SW480 (cell line): ENCODE measurements at regions not wholly inside any gene's neighbourhood (a gene's known extent, or its start where the extent isn't known, plus 50 kb on each side); places are given as distances from the start of the nearest gene placed in this dataset.
"Not testable (repeated sequence)": the region's sequence is repeated elsewhere in the genome, so short reads cannot be mapped to it uniquely, and the experiment has no call there.

ENCODE experiments used
- DNase-seq: peaks from one replicate; pipeline ENCODE4 v3.0.0-alpha.2; 2016; ENCODE audit warnings: low spot score

- no peak for DNase-seq
Observed at GRCh38 chr17:20735796-20736195, 156.3 kb downstream of the CDRT15L2 start.

- DNase-seq = not testable (repeated sequence)
Observed at GRCh38 chr17:20737636-20738035, 158.1 kb downstream of the CDRT15L2 start.

- DNase-seq = no peak
Observed at GRCh38 chr17:20771104-20771503, 191.6 kb downstream of the CDRT15L2 start.

GRCh38 chr17:20774472-20775135 lies 195.1 kb downstream of the CDRT15L2 start:
- DNase-seq = no peak

GRCh38 chr17:20775331-20775730 lies 195.8 kb downstream of the CDRT15L2 start:
- no peak for DNase-seq

- DNase-seq = no peak
Observed at GRCh38 chr17:20779521-20779920, 200.0 kb downstream of the CDRT15L2 start.

GRCh38 chr17:20781260-20781659 lies 201.7 kb downstream of the CDRT15L2 start:
- no peak for DNase-seq

- not testable (repeated sequence) for DNase-seq
Observed at GRCh38 chr17:20781869-20782268, 202.3 kb downstream of the CDRT15L2 start.

GRCh38 chr17:20783091-20783490 lies 203.6 kb downstream of the CDRT15L2 start:
- no peak for DNase-seq

GRCh38 chr17:20784100-20784665 lies 204.7 kb downstream of the CDRT15L2 start:
- no peak for DNase-seq

- no peak for DNase-seq
Observed at GRCh38 chr17:20787281-20787680, 207.8 kb downstream of the CDRT15L2 start.

- DNase-seq = no peak
Observed at GRCh38 chr17:20791626-20792025, 212.1 kb downstream of the CDRT15L2 start.

- DNase-seq = not testable (repeated sequence)
Observed at GRCh38 chr17:20794532-20794931, 215.0 kb downstream of the CDRT15L2 start.

- no peak for DNase-seq
Observed at GRCh38 chr17:20797292-20797691, 217.8 kb downstream of the CDRT15L2 start.

- DNase-seq = no peak
Observed at GRCh38 chr17:20800146-20800545, 220.6 kb downstream of the CDRT15L2 start.

- no peak for DNase-seq
Observed at GRCh38 chr17:20805751-20806150, 226.2 kb downstream of the CDRT15L2 start.

GRCh38 chr17:20807566-20807965 lies 228.0 kb downstream of the CDRT15L2 start:
- DNase-seq = not testable (repeated sequence)

- not testable (repeated sequence) for DNase-seq
Observed at GRCh38 chr17:20815410-20815809, 227.4 kb downstream of the USP22 start.

GRCh38 chr17:20823905-20824304 lies 218.9 kb downstream of the USP22 start:
- DNase-seq = no peak

- no peak for DNase-seq
Observed at GRCh38 chr17:20825539-20825938, 217.3 kb downstream of the USP22 start.

- DNase-seq = not testable (repeated sequence)
Observed at GRCh38 chr17:20840453-20840852, 202.4 kb downstream of the USP22 start.

- not testable (repeated sequence) for DNase-seq
Observed at GRCh38 chr17:20840987-20841865, 201.6 kb downstream of the USP22 start.

GRCh38 chr17:20842012-20842411 lies 200.8 kb downstream of the USP22 start:
- not testable (repeated sequence) for DNase-seq
